ENCODE measurements at regions not wholly inside any gene's neighbourhood (a gene's known extent, or its start where the extent isn't known, plus 50 kb on each side); places are given as distances from the start of the nearest gene placed in this dataset.
A peak's percentile ranks its signal among the peaks of the same experiment; 100 is the strongest.
"Not testable (repeated sequence)": the region's sequence is repeated elsewhere in the genome, so short reads cannot be mapped to it uniquely, and the experiment has no call there.

GRCh38 chr3:26422415-26422814 lies 200.2 kb upstream of the LRRC3B start:
- no peak for DNase-seq

DNA sequence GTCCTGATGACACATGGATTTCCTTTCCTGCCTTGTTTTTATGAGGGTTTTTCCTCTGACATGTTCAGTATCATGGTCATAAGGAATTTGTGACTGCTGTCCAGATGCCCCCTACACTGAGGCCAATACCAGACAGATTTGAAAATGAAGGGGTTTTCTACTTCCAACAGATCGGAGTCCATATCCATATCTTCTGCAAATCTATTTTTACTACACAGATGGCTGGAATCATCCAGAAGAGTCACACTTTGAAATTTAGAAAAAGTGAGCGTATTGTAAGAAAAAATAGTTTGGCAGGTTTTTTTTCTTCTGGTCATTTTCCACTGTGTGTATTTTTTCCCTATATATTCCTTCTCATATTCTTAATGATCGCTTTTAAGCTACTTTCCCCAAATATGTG lies 197.5 kb upstream of the LRRC3B start:
- no peak for DNase-seq

DNA sequence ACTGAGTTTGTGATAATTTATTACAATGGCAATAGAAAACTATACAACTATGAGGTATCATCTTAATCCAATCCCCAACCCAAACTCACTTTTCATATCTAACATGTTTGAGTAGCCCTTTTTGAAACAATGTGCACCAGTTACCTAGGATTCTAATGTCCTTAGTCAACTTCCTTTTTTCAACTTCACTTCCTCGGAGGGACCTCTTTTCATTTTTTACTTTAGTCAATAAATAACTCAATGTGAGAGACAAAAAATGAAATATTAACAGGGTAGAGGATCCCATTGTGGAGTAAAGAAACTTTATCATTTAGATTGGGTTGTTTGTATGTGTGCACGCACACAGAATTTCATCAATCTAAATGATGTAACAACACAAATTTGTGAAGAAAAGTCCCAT lies 193.6 kb upstream of the LRRC3B start:
- DNase-seq, result no peak

GRCh38 chr3:26437678-26438077 lies 184.9 kb upstream of the LRRC3B start:
- no peak for DNase-seq

GRCh38 chr3:26438325-26438940 lies 184.1 kb upstream of the LRRC3B start:
- no peak for DNase-seq

GRCh38 chr3:26438981-26439884 lies 183.3 kb upstream of the LRRC3B start:
- DNase-seq, result no peak

DNA sequence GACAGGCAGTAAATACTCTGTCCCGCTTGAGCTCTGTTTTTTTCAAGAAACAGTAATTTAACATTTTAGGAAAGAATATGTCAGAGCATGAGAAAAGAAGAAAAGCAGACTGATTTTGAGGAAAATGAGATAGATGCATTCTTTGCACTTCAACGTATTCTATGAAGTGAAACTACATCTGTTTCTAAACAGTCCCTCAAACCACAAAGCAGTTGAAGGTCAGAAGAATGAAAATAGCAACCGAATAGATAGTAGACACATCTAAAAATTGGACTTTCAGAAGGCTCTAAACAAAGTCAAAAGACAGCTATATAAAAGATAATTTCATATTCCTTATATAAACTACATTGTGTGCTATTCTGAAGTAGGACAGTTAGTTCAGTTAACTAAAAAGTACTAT lies 172.6 kb upstream of the LRRC3B start:
- no peak for DNase-seq

- DNase-seq, result no peak
Measured at GRCh38 chr3:26452363-26452762, 170.2 kb upstream of the LRRC3B start.

DNA sequence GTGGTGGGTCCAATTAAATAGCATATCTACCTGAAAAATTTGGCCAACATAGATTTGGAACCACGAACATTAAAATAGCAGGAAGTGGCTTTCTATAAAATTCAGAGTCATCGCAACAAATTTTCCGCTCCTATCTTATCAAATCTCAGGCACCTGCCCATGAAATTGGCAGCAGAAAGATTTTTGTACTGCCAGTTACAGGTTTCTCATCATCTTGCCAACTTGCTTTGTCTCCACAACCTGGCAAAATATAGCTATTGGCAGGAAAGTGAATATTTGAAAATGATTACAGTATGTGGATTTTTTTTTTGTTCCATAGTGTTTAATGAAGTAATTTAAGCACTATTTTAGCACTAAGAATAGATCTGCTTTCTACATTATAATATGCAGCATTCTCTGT lies 161.6 kb upstream of the LRRC3B start:
- no peak for DNase-seq

DNA sequence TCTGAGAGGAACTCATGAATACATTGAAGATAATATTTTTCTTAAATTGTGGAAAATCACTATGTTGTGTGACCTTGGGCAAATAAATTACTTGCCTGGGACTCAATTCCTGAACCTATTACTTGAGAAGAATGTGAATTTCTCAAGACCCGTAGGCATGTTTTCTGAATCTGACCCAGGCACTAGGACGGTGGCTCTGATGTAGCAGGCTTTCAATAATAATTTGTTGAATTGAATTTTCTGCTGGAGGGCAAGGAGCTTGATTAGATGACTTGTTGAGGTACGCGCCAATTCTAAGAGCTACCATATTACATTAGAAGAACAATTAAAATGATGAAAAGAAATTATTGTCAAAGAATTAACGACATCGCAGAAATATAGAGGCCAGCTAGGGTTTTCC lies 150.2 kb upstream of the LRRC3B start:
- DNase-seq, result no peak

GRCh38 chr3:26474706-26475105 lies 147.9 kb upstream of the LRRC3B start:
- no peak for DNase-seq

GRCh38 chr3:26480377-26480776 lies 142.2 kb upstream of the LRRC3B start:
- no peak for DNase-seq

DNA sequence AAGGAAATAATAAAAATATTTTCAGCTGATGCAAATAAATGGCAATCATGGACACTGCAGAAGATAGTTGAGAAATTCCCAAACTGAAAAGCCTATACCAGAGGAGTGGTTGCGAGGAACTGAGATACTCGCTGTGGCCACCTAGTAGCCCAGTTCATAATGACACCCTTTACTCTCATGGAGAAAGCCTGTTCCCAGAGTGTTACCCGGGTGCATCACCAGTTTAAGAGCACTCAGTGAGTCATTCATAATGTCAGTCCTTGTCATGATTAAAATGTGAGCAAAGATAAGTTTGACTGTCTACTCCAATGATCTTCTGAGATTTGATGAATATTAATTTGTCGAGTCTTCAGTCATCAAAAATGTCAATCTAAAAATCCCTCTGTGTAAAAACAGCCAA lies 138.4 kb upstream of the LRRC3B start:
- DNase-seq, result no peak

DNA sequence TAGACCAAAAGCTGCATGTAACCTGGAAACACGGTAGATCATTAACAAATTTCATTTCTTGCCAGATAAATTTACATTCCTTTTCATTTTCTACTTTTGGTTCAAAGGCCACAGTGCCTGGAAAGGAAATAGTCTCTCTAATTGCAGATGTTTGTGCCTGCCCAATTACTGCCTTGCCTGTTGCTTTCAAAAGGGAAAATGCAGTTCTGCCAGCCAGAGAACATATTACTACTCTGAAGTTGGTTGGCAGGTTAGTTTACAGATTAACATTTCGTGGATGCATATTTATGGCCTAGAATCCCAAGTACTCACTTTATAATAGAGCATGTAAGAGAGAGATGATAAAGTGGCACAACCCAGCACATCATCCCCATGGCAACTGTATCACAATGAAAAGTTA lies 124.3 kb upstream of the LRRC3B start:
- DNase-seq, result peak in 1 of 2 donors; percentile 2

- no peak for DNase-seq
Measured at GRCh38 chr3:26505399-26505798, 117.2 kb upstream of the LRRC3B start.

GRCh38 chr3:26514445-26515029 lies 108.0 kb upstream of the LRRC3B start:
- DNase-seq, result not testable (repeated sequence)

DNA sequence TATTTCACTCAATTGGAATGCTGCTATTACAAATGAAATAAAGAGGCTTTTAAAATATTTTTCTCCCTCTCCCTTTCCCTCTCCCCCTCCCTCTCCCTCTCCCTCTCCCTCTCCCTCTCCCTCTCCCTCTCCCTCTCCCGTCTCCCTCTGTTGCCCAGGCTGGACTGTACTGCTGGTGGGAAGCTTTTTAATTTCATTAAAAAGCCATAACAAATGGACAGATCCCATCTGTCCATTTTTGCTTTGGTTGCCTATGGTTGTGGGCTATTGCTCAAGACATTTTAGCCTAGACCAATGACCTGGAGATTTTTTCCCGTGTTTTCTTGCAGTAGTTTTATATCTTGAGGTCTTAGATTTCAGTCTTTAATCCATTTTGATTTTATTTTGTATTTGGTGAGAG lies 107.2 kb upstream of the LRRC3B start:
- DNase-seq, result no peak

DNA sequence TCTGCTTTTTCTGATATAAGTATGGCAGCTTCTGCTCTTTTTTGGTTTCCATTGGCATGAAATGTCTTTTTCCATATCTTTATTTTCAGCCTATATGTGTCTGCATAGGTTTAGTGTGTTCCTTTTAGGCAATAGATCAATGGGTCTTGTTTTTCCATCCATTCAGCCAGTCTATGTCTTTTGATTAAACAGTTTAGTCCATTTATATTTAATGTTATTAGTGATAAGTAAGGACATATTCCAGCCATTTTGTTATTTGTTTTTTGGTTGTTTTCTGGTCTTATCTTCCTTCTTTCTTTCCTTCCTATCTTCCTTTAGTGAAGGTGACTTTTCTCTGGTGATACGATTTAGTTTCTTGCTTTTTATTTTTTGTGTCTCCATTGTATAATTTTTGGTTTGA lies 101.3 kb upstream of the LRRC3B start:
- DNase-seq, result no peak

DNA sequence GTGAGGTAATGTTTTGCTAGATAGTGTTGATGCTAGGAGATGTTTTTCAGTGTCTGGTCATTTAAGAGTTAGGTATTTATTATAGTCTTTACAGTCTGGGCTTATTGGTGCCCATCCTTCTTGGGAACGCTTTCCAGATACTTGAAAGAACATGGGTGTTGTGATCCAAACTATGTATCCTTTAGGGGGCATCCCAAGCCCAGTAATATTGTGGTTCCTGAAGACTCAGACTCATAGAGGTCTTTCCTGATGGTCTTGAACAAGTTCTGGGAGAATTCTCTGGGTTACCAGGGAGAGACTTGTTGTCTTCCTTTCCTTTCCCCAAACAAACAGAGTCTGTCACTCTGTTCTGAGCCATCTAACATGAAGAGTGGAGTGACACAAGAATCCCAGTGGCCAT lies 99.7 kb upstream of the LRRC3B start:
- no peak for DNase-seq

- DNase-seq, result no peak
Measured at GRCh38 chr3:26525013-26525412, 97.6 kb upstream of the LRRC3B start.

- DNase-seq, result no peak
Measured at GRCh38 chr3:26535151-26535550, 87.4 kb upstream of the LRRC3B start.

- DNase-seq, result no peak
Measured at GRCh38 chr3:26536955-26537354, 85.6 kb upstream of the LRRC3B start.

- no peak for DNase-seq
Measured at GRCh38 chr3:26550413-26550812, 72.2 kb upstream of the LRRC3B start.

DNA sequence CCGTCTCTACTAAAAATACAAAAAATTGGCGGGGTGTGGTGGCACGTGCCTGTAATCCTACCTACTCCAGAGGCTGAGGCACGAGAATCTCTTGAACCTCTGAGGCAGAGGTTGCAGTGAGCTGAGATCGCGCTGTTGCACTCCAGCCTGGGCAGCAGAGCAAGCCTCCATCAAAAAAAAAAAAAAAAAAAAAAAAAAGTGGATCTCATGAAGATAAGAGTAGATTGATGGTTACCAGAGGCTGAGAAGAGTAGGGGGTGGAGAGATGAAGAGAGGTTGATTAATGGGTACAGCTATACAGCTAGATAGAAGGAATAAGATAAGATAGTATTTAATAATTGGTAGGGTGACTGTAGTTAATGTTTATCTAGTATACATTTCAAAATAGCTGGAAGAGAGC lies 65.9 kb upstream of the LRRC3B start:
- no peak for DNase-seq

All from hippocampal formation (tissue), 2 donors.